GM23338 (cell line): ENCODE measurements at regions not wholly inside any gene's neighbourhood (a gene's known extent, or its start where the extent isn't known, plus 50 kb on each side); places are given as distances from the start of the nearest gene placed in this dataset.

ENCODE experiments used
- ATAC-seq: fragments of 200-7000 bp; cut with Tn5 transposase; 3 replicates; pipeline ENCODE4 v1.9.1; 2020
- DNase-seq: peaks from one replicate; pipeline ENCODE4 v3.0.0-alpha.2; 2015; ENCODE audit warnings: low spot score
- H2AFZ ChIP-seq: fragments of 200-600 bp; sonication (generic); 2 replicates; pipeline ENCODE4 v1.8.0; 2016; ENCODE audit warnings: antibody characterized with exemption, mild to moderate bottlenecking, moderate library complexity
- H3F3A ChIP-seq: fragments of 200-600 bp; sonication (generic); replicated peaks from 2 replicates; pipeline ENCODE4 v1.8.0; 2017; ENCODE audit warnings: antibody characterized with exemption, mixed run types, low read depth
- H3K27ac ChIP-seq: fragments of 200-600 bp; sonication (generic); 2 replicates; pipeline ENCODE4 v1.6.1; 2016; ENCODE audit warnings: low read depth
- H3K27me3 ChIP-seq: fragments of 200-600 bp; sonication (generic); 2 replicates; pipeline ENCODE4 v1.8.0; 2016; ENCODE audit warnings: mild to moderate bottlenecking, mixed run types, moderate library complexity; ENCODE audit not compliant: insufficient read depth
- H3K36me3 ChIP-seq: fragments of 200-600 bp; sonication (generic); 2 replicates; pipeline ENCODE4 v1.8.0; 2016; ENCODE audit warnings: mild to moderate bottlenecking; ENCODE audit not compliant: insufficient read depth
- H3K4me1 ChIP-seq: fragments of 200-600 bp; sonication (generic); 2 replicates; pipeline ENCODE4 v1.8.0; 2016; ENCODE audit warnings: mild to moderate bottlenecking, moderate library complexity; ENCODE audit not compliant: insufficient read depth
- H3K4me2 ChIP-seq: fragments of 200-600 bp; sonication (generic); 2 replicates; pipeline ENCODE4 v1.7.1; 2017; ENCODE audit warnings: mixed run types
- H3K4me3 ChIP-seq: fragments of 200-600 bp; sonication (generic); 2 replicates; pipeline ENCODE4 v1.6.1; 2016; ENCODE audit warnings: mixed run types
- H3K79me2 ChIP-seq: fragments of 200-600 bp; sonication (generic); replicated peaks from 2 replicates; pipeline ENCODE4 v1.8.0; 2017; ENCODE audit warnings: mild to moderate bottlenecking; ENCODE audit not compliant: insufficient read depth
- H3K9me2 ChIP-seq: fragments of 200-600 bp; sonication (generic); 2 replicates; pipeline ENCODE4 v1.8.0; 2017; ENCODE audit not compliant: insufficient read depth
- H4K20me1 ChIP-seq: fragments of 200-600 bp; sonication (generic); replicated peaks from 2 replicates; pipeline ENCODE4 v1.8.0; 2017; ENCODE audit warnings: mild to moderate bottlenecking; ENCODE audit not compliant: insufficient read depth
- H3K27ac Mint-ChIP-seq: 2 replicates; pipeline ENCODE4 v1.8.0; 2020; ENCODE audit warnings: inconsistent platforms, mild to moderate bottlenecking, moderate library complexity, mixed read lengths
- H3K27me3 Mint-ChIP-seq: 3 replicates; pipeline ENCODE4 v1.8.0; 2022; ENCODE audit warnings: low read depth, mild to moderate bottlenecking, moderate library complexity, mixed read lengths, inconsistent platforms; ENCODE audit not compliant: insufficient read depth, poor library complexity
- H3K36me3 Mint-ChIP-seq: 3 replicates; pipeline ENCODE4 v1.8.0; 2021; ENCODE audit warnings: low read depth, mild to moderate bottlenecking, inconsistent platforms, moderate library complexity, mixed read lengths
- H3K4me1 Mint-ChIP-seq: 3 replicates; pipeline ENCODE4 v1.8.0; 2020; ENCODE audit warnings: mild to moderate bottlenecking, inconsistent platforms, mixed read lengths
- H3K4me3 Mint-ChIP-seq: 3 replicates; pipeline ENCODE4 v1.8.0; 2021; ENCODE audit warnings: moderate library complexity, mild to moderate bottlenecking, inconsistent platforms, mixed read lengths
- H3K9me3 Mint-ChIP-seq: 3 replicates; pipeline ENCODE4 v1.8.0; 2020; ENCODE audit warnings: moderate library complexity, mild to moderate bottlenecking, inconsistent platforms, mixed read lengths
- EZH2 ChIP-seq: fragments of 200-600 bp; sonication (generic); IDR thresholded peaks from one replicate; pipeline ENCODE4 v1.8.0; 2017; ENCODE audit warnings: antibody characterized with exemption, mild to moderate bottlenecking, low read depth; ENCODE audit not compliant: unreplicated experiment
- JUNB ChIP-seq: IDR thresholded peaks from one replicate; pipeline ENCODE4 v1.6.1; 2016; ENCODE audit warnings: antibody characterized with exemption; ENCODE audit not compliant: unreplicated experiment
- NANOG ChIP-seq: IDR thresholded peaks from 2 replicates; pipeline ENCODE4 v1.6.1; 2016; ENCODE audit warnings: antibody characterized with exemption, borderline replicate concordance
- POLR2AphosphoS5 ChIP-seq: IDR thresholded peaks from 2 replicates; pipeline ENCODE4 v1.6.1; 2016; ENCODE audit warnings: antibody characterized with exemption, low read depth
- STAT1 ChIP-seq: IDR thresholded peaks from one replicate; pipeline ENCODE4 v1.6.1; 2016; ENCODE audit warnings: antibody characterized with exemption; ENCODE audit not compliant: unreplicated experiment
- ZNF331 ChIP-seq: fragments of 250-450 bp; sonication (Bioruptor Pico); IDR thresholded peaks from 2 replicates; pipeline ENCODE4 v1.5.0; 2020; ENCODE audit warnings: low read depth, mild to moderate bottlenecking, moderate library complexity
- TF ChIP-seq, protein P1 (sequence below): fragments of 250-450 bp; sonication (Bioruptor Pico); IDR thresholded peaks from 2 replicates; pipeline ENCODE4 v1.5.0; 2020; ENCODE audit warnings: mild to moderate bottlenecking, moderate library complexity
- TF ChIP-seq, protein P2 (sequence below), 2 experiments: fragments of 200-600 bp in 1 of 2; sonication (generic) in 1 of 2; conservative IDR thresholded peaks; 2 replicates each; pipeline versions ENCODE4 v1.5.1 to v1.6.1; 2016 to 2017; ENCODE audit warnings: antibody characterized with exemption in 2 of 2, low read depth in 2 of 2, mild to moderate bottlenecking in 2 of 2, moderate library complexity in 1 of 2

- TF ChIP-seq JUNB (no peak), ZNF331 (no peak), EZH2 (no peak), NANOG (no peak)
- TF ChIP-seq, protein P1, sequence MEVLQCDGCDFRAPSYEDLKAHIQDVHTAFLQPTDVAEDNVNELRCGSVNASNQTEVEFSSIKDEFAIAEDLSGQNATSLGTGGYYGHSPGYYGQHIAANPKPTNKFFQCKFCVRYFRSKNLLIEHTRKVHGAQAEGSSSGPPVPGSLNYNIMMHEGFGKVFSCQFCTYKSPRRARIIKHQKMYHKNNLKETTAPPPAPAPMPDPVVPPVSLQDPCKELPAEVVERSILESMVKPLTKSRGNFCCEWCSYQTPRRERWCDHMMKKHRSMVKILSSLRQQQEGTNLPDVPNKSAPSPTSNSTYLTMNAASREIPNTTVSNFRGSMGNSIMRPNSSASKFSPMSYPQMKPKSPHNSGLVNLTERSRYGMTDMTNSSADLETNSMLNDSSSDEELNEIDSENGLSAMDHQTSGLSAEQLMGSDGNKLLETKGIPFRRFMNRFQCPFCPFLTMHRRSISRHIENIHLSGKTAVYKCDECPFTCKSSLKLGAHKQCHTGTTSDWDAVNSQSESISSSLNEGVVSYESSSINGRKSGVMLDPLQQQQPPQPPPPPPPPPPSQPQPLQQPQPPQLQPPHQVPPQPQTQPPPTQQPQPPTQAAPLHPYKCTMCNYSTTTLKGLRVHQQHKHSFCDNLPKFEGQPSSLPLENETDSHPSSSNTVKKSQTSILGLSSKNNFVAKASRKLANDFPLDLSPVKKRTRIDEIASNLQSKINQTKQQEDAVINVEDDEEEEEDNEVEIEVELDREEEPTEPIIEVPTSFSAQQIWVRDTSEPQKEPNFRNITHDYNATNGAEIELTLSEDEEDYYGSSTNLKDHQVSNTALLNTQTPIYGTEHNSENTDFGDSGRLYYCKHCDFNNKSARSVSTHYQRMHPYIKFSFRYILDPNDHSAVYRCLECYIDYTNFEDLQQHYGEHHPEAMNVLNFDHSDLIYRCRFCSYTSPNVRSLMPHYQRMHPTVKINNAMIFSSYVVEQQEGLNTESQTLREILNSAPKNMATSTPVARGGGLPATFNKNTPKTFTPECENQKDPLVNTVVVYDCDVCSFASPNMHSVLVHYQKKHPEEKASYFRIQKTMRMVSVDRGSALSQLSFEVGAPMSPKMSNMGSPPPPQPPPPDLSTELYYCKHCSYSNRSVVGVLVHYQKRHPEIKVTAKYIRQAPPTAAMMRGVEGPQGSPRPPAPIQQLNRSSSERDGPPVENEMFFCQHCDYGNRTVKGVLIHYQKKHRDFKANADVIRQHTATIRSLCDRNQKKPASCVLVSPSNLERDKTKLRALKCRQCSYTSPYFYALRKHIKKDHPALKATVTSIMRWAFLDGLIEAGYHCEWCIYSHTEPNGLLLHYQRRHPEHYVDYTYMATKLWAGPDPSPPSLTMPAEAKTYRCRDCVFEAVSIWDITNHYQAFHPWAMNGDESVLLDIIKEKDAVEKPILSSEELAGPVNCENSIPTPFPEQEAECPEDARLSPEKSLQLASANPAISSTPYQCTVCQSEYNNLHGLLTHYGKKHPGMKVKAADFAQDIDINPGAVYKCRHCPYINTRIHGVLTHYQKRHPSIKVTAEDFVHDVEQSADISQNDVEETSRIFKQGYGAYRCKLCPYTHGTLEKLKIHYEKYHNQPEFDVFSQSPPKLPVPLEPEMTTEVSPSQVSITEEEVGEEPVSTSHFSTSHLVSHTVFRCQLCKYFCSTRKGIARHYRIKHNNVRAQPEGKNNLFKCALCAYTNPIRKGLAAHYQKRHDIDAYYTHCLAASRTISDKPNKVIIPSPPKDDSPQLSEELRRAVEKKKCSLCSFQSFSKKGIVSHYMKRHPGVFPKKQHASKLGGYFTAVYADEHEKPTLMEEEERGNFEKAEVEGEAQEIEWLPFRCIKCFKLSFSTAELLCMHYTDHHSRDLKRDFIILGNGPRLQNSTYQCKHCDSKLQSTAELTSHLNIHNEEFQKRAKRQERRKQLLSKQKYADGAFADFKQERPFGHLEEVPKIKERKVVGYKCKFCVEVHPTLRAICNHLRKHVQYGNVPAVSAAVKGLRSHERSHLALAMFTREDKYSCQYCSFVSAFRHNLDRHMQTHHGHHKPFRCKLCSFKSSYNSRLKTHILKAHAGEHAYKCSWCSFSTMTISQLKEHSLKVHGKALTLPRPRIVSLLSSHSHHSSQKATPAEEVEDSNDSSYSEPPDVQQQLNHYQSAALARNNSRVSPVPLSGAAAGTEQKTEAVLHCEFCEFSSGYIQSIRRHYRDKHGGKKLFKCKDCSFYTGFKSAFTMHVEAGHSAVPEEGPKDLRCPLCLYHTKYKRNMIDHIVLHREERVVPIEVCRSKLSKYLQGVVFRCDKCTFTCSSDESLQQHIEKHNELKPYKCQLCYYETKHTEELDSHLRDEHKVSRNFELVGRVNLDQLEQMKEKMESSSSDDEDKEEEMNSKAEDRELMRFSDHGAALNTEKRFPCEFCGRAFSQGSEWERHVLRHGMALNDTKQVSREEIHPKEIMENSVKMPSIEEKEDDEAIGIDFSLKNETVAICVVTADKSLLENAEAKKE (CRISPR knock-in tag), result no peak
Observed at GRCh38 chr21:19321688-19322087, 918.1 kb upstream of the TMPRSS15 start (continued).

GRCh38 chr21:19322360-19322759 is 918.8 kb upstream of the TMPRSS15 start:
- H3K4me1 Mint-ChIP-seq, result peaks cover 4% of the 10 kb centered on the region; the same call in 2 of the 3 replicates
- H4K20me1 ChIP-seq, result no peaks in the 10 kb centered on the region

More at GRCh38 chr21:19322360-19322759, 918.8 kb upstream of the TMPRSS15 start:
- no peaks in the 10 kb centered on the region for H3F3A ChIP-seq
- Mint-ChIP-seq H3K9me3 (peaks cover 3% of the 10 kb centered on the region; the same call in 1 of the 3 replicates), H3K27ac (no peak overlapping the region), H3K4me3 (no peak overlapping the region), H3K27me3 (no peaks in the 10 kb centered on the region), H3K36me3 (peaks cover 3% of the 10 kb centered on the region; the same call in 1 of the 3 replicates)
- H2AFZ ChIP-seq, result no peak overlapping the region
- DNase-seq, result peak; percentile 7
- H3K36me3 ChIP-seq, result no peaks in the 10 kb centered on the region
- H3K4me3 ChIP-seq, result no peak overlapping the region
- TF ChIP-seq EZH2 (no peak), POLR2AphosphoS5 (no peak), STAT1 (no peak)
- TF ChIP-seq, protein P2, sequence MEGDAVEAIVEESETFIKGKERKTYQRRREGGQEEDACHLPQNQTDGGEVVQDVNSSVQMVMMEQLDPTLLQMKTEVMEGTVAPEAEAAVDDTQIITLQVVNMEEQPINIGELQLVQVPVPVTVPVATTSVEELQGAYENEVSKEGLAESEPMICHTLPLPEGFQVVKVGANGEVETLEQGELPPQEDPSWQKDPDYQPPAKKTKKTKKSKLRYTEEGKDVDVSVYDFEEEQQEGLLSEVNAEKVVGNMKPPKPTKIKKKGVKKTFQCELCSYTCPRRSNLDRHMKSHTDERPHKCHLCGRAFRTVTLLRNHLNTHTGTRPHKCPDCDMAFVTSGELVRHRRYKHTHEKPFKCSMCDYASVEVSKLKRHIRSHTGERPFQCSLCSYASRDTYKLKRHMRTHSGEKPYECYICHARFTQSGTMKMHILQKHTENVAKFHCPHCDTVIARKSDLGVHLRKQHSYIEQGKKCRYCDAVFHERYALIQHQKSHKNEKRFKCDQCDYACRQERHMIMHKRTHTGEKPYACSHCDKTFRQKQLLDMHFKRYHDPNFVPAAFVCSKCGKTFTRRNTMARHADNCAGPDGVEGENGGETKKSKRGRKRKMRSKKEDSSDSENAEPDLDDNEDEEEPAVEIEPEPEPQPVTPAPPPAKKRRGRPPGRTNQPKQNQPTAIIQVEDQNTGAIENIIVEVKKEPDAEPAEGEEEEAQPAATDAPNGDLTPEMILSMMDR (conservative IDR thresholded peaks at IDR 0.05; ENCODE audit: low read depth in 2 of 2), result peak in 1 of 2 experiments; percentile 54; a peak in 3 of 4 replicates
- no peak for ATAC-seq
- H3K27ac ChIP-seq, result no peak overlapping the region
- no peaks in the 10 kb centered on the region for H3K4me1 ChIP-seq
- no peaks in the 10 kb centered on the region for H3K79me2 ChIP-seq
- no peaks in the 10 kb centered on the region for H3K9me2 ChIP-seq
- H3K27me3 ChIP-seq, result no peaks in the 10 kb centered on the region
- H3K4me2 ChIP-seq, result no peak overlapping the region
